ENCODE measurements at regions not wholly inside any gene's neighbourhood (a gene's known extent, or its start where the extent isn't known, plus 50 kb on each side); places are given as distances from the start of the nearest gene placed in this dataset.

DNA sequence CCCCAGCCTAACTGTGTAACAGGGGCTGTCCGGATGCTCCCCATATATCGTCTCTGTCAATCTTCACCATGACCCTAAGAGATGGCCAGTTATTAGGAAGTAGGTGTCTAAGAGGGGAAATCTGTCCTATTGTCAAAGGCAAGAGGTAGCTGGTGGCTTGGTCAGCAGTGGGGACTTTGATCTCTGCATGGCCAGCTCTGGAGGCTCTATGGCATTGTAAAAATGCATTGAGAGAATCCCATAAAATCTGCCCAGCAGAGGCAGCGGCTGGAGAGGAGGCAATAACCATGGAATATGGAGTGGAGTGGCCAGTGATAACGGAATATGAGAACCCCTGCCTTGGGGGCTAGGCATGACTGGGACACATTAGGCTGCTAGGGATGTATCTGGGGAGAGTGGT lies 88.8 kb downstream of the MRM1 start:
- TF ChIP-seq, protein P1, sequence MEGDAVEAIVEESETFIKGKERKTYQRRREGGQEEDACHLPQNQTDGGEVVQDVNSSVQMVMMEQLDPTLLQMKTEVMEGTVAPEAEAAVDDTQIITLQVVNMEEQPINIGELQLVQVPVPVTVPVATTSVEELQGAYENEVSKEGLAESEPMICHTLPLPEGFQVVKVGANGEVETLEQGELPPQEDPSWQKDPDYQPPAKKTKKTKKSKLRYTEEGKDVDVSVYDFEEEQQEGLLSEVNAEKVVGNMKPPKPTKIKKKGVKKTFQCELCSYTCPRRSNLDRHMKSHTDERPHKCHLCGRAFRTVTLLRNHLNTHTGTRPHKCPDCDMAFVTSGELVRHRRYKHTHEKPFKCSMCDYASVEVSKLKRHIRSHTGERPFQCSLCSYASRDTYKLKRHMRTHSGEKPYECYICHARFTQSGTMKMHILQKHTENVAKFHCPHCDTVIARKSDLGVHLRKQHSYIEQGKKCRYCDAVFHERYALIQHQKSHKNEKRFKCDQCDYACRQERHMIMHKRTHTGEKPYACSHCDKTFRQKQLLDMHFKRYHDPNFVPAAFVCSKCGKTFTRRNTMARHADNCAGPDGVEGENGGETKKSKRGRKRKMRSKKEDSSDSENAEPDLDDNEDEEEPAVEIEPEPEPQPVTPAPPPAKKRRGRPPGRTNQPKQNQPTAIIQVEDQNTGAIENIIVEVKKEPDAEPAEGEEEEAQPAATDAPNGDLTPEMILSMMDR (IDR thresholded peaks at IDR 0.05) = no peak
- no peak for TF ChIP-seq EZH2 (IDR thresholded peaks at IDR 0.05; ENCODE audit: borderline replicate concordance, insufficient read depth, low read depth, low read length, poor library complexity, severe bottlenecking)

Measured in B cell (primary cell).